ENCODE measurements at regions not wholly inside any gene's neighbourhood (a gene's known extent, or its start where the extent isn't known, plus 50 kb on each side); places are given as distances from the start of the nearest gene placed in this dataset.

- TF ChIP-seq CTCF (IDR thresholded peaks at IDR 0.05; ENCODE audit: low read depth, low read length) = no peak
- no peak for DNase-seq (ENCODE audit: extremely low read depth, low read depth)
Observed at GRCh38 chr2:239712755-239713154, 311.9 kb upstream of the HDAC4 start.

- TF ChIP-seq CTCF (IDR thresholded peaks at IDR 0.05; ENCODE audit: low read depth, low read length) = no peak
- DNase-seq (ENCODE audit: extremely low read depth, low read depth) = no peak
Observed at GRCh38 chr2:239711911-239712570, 311.2 kb upstream of the HDAC4 start.

- TF ChIP-seq CTCF (IDR thresholded peaks at IDR 0.05; ENCODE audit: low read depth, low read length) = no peak
- no peak for DNase-seq (ENCODE audit: extremely low read depth, low read depth)
Observed at GRCh38 chr2:239710953-239711861, 310.4 kb upstream of the HDAC4 start.

GRCh38 chr2:239706367-239706766, 305.5 kb upstream of the HDAC4 start:
- DNase-seq (ENCODE audit: extremely low read depth, low read depth) = no peak
- no peak for TF ChIP-seq CTCF (IDR thresholded peaks at IDR 0.05; ENCODE audit: low read depth, low read length)

GRCh38 chr2:239704737-239705136, 303.9 kb upstream of the HDAC4 start:
- no peak for DNase-seq (ENCODE audit: extremely low read depth, low read depth)
- TF ChIP-seq CTCF (IDR thresholded peaks at IDR 0.05; ENCODE audit: low read depth, low read length) = no peak

- no peak for TF ChIP-seq CTCF (IDR thresholded peaks at IDR 0.05; ENCODE audit: low read depth, low read length)
- no peak for DNase-seq (ENCODE audit: extremely low read depth, low read depth)
Observed at GRCh38 chr2:239703834-239704233, 303.0 kb upstream of the HDAC4 start.

- no peak for DNase-seq (ENCODE audit: extremely low read depth, low read depth)
- no peak for TF ChIP-seq CTCF (IDR thresholded peaks at IDR 0.05; ENCODE audit: low read depth, low read length)
Observed at GRCh38 chr2:239700686-239701345, 300.0 kb upstream of the HDAC4 start.
